Endothelial cell of umbilical vein (primary cell): ENCODE measurements at regions not wholly inside any gene's neighbourhood (a gene's known extent, or its start where the extent isn't known, plus 50 kb on each side); places are given as distances from the start of the nearest gene placed in this dataset.

Source experiments
- BruUV-seq: library from RNA; stranded (reverse); fragments of 400-500 nt; replicated peaks from 2 replicates; lab custom pipeline; 2021; lab: Mats Ljungman, UMichigan
- CTCF ChIA-PET: fragments of 300-600, 350-600 bp; sonication (Branson Sonifier 250); formaldehyde crosslinking; loops from one replicate; lab custom pipeline; 2021; ENCODE audit warnings: antibody characterized with exemption, inconsistent platforms; lab: Charles Lee
- POLR2A ChIA-PET: fragments of 300-600, 350-600 bp; sonication (Branson Sonifier 250); formaldehyde crosslinking; loops from one replicate; lab custom pipeline; 2021; ENCODE audit warnings: antibody characterized with exemption, inconsistent platforms; lab: Charles Lee
- DNase-seq: peaks from one replicate; pipeline ENCODE4 v3.0.0-alpha.2; 2011; ENCODE audit warnings: low read depth, low spot score
- FAIRE-seq: peaks from 2 replicates; lab custom pipeline; 2011; peaks lifted over from hg19 to GRCh38; lab: Jason Lieb, UNC
- H2AFZ ChIP-seq: 2 replicates; pipeline ENCODE4 v1.6.0; 2012; ENCODE audit warnings: low read depth, low read length, control low read depth, inconsistent platforms
- H3K27ac ChIP-seq: 2 replicates; pipeline ENCODE4 v1.5.1; 2011; ENCODE audit warnings: low read depth, mild to moderate bottlenecking, control low read depth, low read length, moderate library complexity; ENCODE audit not compliant: insufficient read depth
- H3K27me3 ChIP-seq, 2 experiments: 2 replicates each; pipeline versions ENCODE4 v1.6.0 to v1.6.1; 2011; ENCODE audit warnings: low read length in 2 of 2, mixed read lengths in 1 of 2; ENCODE audit not compliant: control insufficient read depth in 2 of 2, insufficient read depth in 2 of 2
- H3K36me3 ChIP-seq, 2 experiments: 2 replicates in 1 of 2; 3 replicates in 1 of 2; pipeline ENCODE4 v1.5.1; 2011; ENCODE audit warnings: low read length in 2 of 2, mild to moderate bottlenecking in 1 of 2, moderate library complexity in 1 of 2; ENCODE audit not compliant: control insufficient read depth in 2 of 2, insufficient read depth in 2 of 2; ENCODE audit errors: extremely low read depth in 1 of 2
- H3K4me1 ChIP-seq: 3 replicates; pipeline ENCODE4 v1.5.1; 2011; ENCODE audit warnings: mild to moderate bottlenecking, low read length; ENCODE audit not compliant: control insufficient read depth, insufficient read depth; ENCODE audit errors: extremely low read depth
- H3K4me2 ChIP-seq: 2 replicates; pipeline ENCODE4 v1.6.1; 2011; ENCODE audit warnings: low read length, control low read depth, mixed read lengths; ENCODE audit not compliant: insufficient read depth
- H3K4me3 ChIP-seq, 3 experiments: fragments of 200-600 bp in 1 of 3; sonication (generic), shearing (Covaris generic) in 1 of 3; replicated peaks in 1 of 3; 2 replicates each; pipeline ENCODE4 v1.5.1; 2011 to 2016; ENCODE audit warnings: control low read depth in 3 of 3, low read length in 3 of 3, mild to moderate bottlenecking in 2 of 3, inconsistent platforms in 1 of 3, low read depth in 1 of 3, moderate library complexity in 1 of 3; ENCODE audit not compliant: insufficient read depth in 1 of 3
- H3K79me2 ChIP-seq: 2 replicates; pipeline ENCODE4 v1.6.0; 2012; ENCODE audit warnings: low read length, inconsistent platforms; ENCODE audit not compliant: control insufficient read depth, insufficient read depth
- H3K9ac ChIP-seq: replicated peaks from 2 replicates; pipeline ENCODE3; 2011; ENCODE audit warnings: low read length, control low read depth; ENCODE audit not compliant: insufficient read depth; ENCODE audit errors: extremely low read depth
- H3K9me1 ChIP-seq: replicated peaks from 3 replicates; pipeline ENCODE4 v1.6.0; 2011; ENCODE audit warnings: mild to moderate bottlenecking, low read length; ENCODE audit not compliant: control insufficient read depth, insufficient read depth; ENCODE audit errors: extremely low read depth
- H3K9me3 ChIP-seq: replicated peaks from 2 replicates; pipeline ENCODE4 v1.5.1; 2012; ENCODE audit warnings: low read length, inconsistent platforms; ENCODE audit not compliant: control insufficient read depth, insufficient read depth
- H4K20me1 ChIP-seq: replicated peaks from 2 replicates; pipeline ENCODE3; 2011; ENCODE audit warnings: mild to moderate bottlenecking, low read length; ENCODE audit not compliant: control insufficient read depth, insufficient read depth; ENCODE audit errors: extremely low read depth
- EZH2 ChIP-seq: IDR thresholded peaks from 2 replicates; pipeline ENCODE4 v1.6.1; 2012; ENCODE audit warnings: borderline replicate concordance, low read depth, mild to moderate bottlenecking, moderate library complexity, low read length, inconsistent platforms; ENCODE audit not compliant: severe bottlenecking
- JUN ChIP-seq: IDR thresholded peaks from 2 replicates; pipeline ENCODE4 v1.6.1; 2011; ENCODE audit warnings: borderline replicate concordance, low read depth; ENCODE audit not compliant: insufficient read length, insufficient read depth
- MYC ChIP-seq: IDR thresholded peaks from one replicate; pipeline ENCODE4 v1.6.1; 2011; ENCODE audit warnings: mild to moderate bottlenecking, low read depth, low read length
- POLR2A ChIP-seq: IDR thresholded peaks from 2 replicates; pipeline ENCODE4 v1.6.1; 2012; ENCODE audit warnings: low read depth, mild to moderate bottlenecking, control low read depth, low read length
- POLR2AphosphoS5 ChIP-seq: IDR thresholded peaks from 2 replicates; pipeline ENCODE4 v1.6.1; 2012; ENCODE audit warnings: low read depth, mild to moderate bottlenecking, control low read depth, low read length, moderate library complexity; ENCODE audit not compliant: insufficient read depth
- dilution Hi-C: fragments of 300-500 bp; cut with MboI; formaldehyde crosslinking; loops from one replicate; pipeline ENCODE4 v1.15.0; 2019; ENCODE audit warnings: low sequenced_read_pairs; ENCODE audit not compliant: extremely low pct_ligation_motif_present
- intact Hi-C: fragments of 100-400 bp; cut with micrococcal nuclease; formaldehyde crosslinking; loops from one replicate; pipeline ENCODE4 v1.10.0; 2022
- TF ChIP-seq, protein P1 (sequence below), 2 donors: IDR thresholded peaks; 1 replicate in 1 of 2; 2 replicates in 1 of 2; pipeline ENCODE4 v1.5.1; 2011; ENCODE audit warnings: low read length in 2 of 2, mild to moderate bottlenecking in 2 of 2, moderate library complexity in 2 of 2, control low read depth in 1 of 2, inconsistent platforms in 1 of 2, low read depth in 1 of 2; ENCODE audit not compliant: insufficient read depth in 1 of 2; ENCODE audit errors: extremely low read depth in 1 of 2

DNA sequence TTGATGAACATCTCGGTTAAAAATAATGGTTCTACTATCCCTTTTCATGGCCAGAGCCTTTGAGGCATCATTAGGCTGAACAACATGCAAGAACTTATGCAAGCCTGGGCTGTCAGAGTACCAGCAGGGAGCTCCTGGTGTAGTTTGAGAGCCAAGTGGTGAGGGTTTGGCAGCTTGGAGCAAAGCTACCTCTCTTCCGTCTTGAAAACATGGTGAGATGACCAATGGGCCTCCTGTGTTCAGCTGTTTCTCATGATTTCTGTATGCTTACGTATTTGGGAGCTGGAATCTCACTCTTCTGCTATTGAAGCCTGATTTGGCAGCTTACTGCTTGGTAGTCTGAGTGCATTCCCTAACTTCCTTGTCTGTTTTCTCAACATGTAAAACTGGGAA, 150.4 kb downstream of the CXCL12 start:
- CTCF ChIA-PET: no interaction called here
- intact Hi-C loops (no loop called here), dilution Hi-C loops (no loop called here)
- H3K27me3 ChIP-seq: no peaks in the 10 kb centered on the region
- no peak for DNase-seq
- no peak overlapping the region for H3K9ac ChIP-seq
- no peak overlapping the region for H3K27ac ChIP-seq
- no TSS peak for BruUV-seq
- no peak for FAIRE-seq
- H3K36me3 ChIP-seq: no peaks in the 10 kb centered on the region
- H2AFZ ChIP-seq: no peak overlapping the region
- POLR2A ChIA-PET: no interaction called here
- no peak overlapping the region for H3K4me3 ChIP-seq
- TF ChIP-seq JUN: no peak
- H3K9me3 ChIP-seq: no peaks in the 10 kb centered on the region
- H3K4me1 ChIP-seq: no peaks in the 10 kb centered on the region
- no peaks in the 10 kb centered on the region for H4K20me1 ChIP-seq
- no peaks in the 10 kb centered on the region for H3K79me2 ChIP-seq
- no peak overlapping the region for H3K4me2 ChIP-seq
- H3K9me1 ChIP-seq: no peaks in the 10 kb centered on the region

DNA sequence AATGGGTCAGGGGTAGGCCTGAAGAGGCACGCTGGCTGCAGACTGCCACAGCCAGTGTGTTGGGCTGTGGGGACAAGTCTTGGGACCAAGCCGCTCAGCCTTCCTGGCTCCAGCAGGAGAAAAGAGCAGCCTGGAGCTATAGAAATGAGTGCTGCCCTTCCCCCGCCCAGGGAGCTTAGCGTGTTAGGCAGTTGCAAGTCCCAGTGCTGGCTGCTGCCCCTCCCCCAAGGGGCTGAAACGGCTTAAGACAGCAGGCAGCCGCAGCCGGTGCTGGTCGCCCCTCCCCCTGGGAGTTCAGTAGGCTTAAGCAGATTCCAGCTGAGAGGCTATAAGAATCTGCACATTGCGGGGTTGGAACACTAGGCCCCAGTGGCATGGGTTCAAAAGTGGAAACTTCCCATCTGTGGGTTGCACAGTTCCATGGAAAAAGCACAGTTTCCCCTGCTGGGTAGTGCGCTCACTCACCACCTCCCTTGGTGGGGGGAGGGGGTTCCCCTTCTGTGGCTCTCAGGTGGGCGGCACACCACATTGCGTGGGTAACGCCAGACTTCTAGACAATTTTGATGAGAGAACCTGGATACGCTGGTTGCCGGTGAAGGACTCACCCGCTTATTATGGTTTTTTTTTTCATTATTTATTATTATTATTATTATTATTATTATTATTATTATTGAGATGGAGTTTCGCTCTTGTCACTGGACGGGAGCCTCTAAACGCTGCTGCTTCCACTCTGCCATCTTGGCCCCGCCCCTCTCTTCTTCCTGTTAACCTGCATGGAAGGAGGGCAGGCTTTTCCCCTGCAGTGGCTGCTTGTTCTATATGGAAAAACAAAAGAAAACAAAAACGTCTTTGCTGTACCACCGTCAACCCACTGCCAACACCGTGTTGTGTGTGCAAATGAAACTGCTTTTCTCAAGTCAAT, 151.1 kb downstream of the CXCL12 start:
- no peak overlapping the region for H2AFZ ChIP-seq
- CTCF ChIA-PET: no interaction called here
- H3K27ac ChIP-seq: no peak overlapping the region
- no TSS peak for BruUV-seq
- H3K4me2 ChIP-seq: no peak overlapping the region
- no peaks in the 10 kb centered on the region for H3K36me3 ChIP-seq
- H3K4me3 ChIP-seq: no peak overlapping the region
- FAIRE-seq (no peak), DNase-seq (no peak)
- H3K79me2 ChIP-seq: no peaks in the 10 kb centered on the region
- H3K9ac ChIP-seq: no peak overlapping the region
- no peaks in the 10 kb centered on the region for H4K20me1 ChIP-seq
- no peak for TF ChIP-seq EZH2
- TF ChIP-seq POLR2AphosphoS5: no peak
- TF ChIP-seq POLR2A: no peak
- no peak for TF ChIP-seq MYC
- TF ChIP-seq, protein P1, sequence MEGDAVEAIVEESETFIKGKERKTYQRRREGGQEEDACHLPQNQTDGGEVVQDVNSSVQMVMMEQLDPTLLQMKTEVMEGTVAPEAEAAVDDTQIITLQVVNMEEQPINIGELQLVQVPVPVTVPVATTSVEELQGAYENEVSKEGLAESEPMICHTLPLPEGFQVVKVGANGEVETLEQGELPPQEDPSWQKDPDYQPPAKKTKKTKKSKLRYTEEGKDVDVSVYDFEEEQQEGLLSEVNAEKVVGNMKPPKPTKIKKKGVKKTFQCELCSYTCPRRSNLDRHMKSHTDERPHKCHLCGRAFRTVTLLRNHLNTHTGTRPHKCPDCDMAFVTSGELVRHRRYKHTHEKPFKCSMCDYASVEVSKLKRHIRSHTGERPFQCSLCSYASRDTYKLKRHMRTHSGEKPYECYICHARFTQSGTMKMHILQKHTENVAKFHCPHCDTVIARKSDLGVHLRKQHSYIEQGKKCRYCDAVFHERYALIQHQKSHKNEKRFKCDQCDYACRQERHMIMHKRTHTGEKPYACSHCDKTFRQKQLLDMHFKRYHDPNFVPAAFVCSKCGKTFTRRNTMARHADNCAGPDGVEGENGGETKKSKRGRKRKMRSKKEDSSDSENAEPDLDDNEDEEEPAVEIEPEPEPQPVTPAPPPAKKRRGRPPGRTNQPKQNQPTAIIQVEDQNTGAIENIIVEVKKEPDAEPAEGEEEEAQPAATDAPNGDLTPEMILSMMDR (IDR thresholded peaks at IDR 0.05; ENCODE audit: extremely low read depth in 1 of 2, insufficient read depth in 1 of 2, low read depth in 1 of 2, low read length in 2 of 2): no peak
- no peaks in the 10 kb centered on the region for H3K9me1 ChIP-seq
- no peaks in the 10 kb centered on the region for H3K9me3 ChIP-seq
- H3K4me1 ChIP-seq: no peaks in the 10 kb centered on the region
- dilution Hi-C loops: no loop called here
- intact Hi-C loops: no loop called here
- POLR2A ChIA-PET: no interaction called here
- H3K27me3 ChIP-seq: no peaks in the 10 kb centered on the region
